Retinal pigment epithelial cell (primary cell): ENCODE measurements at regions not wholly inside any gene's neighbourhood (a gene's known extent, or its start where the extent isn't known, plus 50 kb on each side); places are given as distances from the start of the nearest gene placed in this dataset.

Experiments used
- DNase-seq: peaks from one replicate; pipeline ENCODE4 v3.0.0-alpha.2; 2010; ENCODE audit warnings: low read depth
- H3K4me3 ChIP-seq: 2 replicates; pipeline ENCODE4 v1.5.1; 2011; ENCODE audit warnings: mild to moderate bottlenecking, low read length, control low read depth, moderate library complexity
- CTCF ChIP-seq: conservative IDR thresholded peaks from 2 replicates; pipeline ENCODE4 v1.5.1; 2011; ENCODE audit warnings: low read depth, low read length, control low read depth, inconsistent platforms

- TF ChIP-seq CTCF, result no peak
- DNase-seq, result no peak
- no peak overlapping the region for H3K4me3 ChIP-seq
Observed at GRCh38 chr2:13533524-13533922, 816.8 kb downstream of the TRIB2 start.

- no peak overlapping the region for H3K4me3 ChIP-seq
- no peak for DNase-seq
- no peak for TF ChIP-seq CTCF
Observed at GRCh38 chr2:13536941-13537340, 820.2 kb downstream of the TRIB2 start.

- DNase-seq, result no peak
- TF ChIP-seq CTCF, result no peak
- no peak overlapping the region for H3K4me3 ChIP-seq
Observed at GRCh38 chr2:13537771-13538349, 821.1 kb downstream of the TRIB2 start.

GRCh38 chr2:13539296-13539695 lies 822.6 kb downstream of the TRIB2 start:
- H3K4me3 ChIP-seq, result no peak overlapping the region
- no peak for DNase-seq
- TF ChIP-seq CTCF, result no peak

GRCh38 chr2:13542061-13542460 lies 825.3 kb downstream of the TRIB2 start:
- no peak overlapping the region for H3K4me3 ChIP-seq
- DNase-seq, result no peak
- no peak for TF ChIP-seq CTCF

GRCh38 chr2:13542642-13543041 lies 825.9 kb downstream of the TRIB2 start:
- no peak for DNase-seq
- TF ChIP-seq CTCF, result no peak
- H3K4me3 ChIP-seq, result no peak overlapping the region

GRCh38 chr2:13543550-13543949 lies 826.8 kb downstream of the TRIB2 start:
- H3K4me3 ChIP-seq, result no peak overlapping the region
- TF ChIP-seq CTCF, result no peak
- DNase-seq, result no peak
